ENCODE measurements at regions not wholly inside any gene's neighbourhood (a gene's known extent, or its start where the extent isn't known, plus 50 kb on each side); places are given as distances from the start of the nearest gene placed in this dataset.
"Not testable (repeated sequence)": the region's sequence is repeated elsewhere in the genome, so short reads cannot be mapped to it uniquely, and the experiment has no call there.

GRCh38 chr2:145751155-145751554 is 1231.2 kb upstream of the ZEB2 start:
- no peak overlapping the region for H3K4me3 ChIP-seq (ENCODE audit: low read length)
- peak overlapping the region; percentile 75 for H3K27ac ChIP-seq (ENCODE audit: low read length)
- no peaks in the 10 kb centered on the region for H3K27me3 ChIP-seq (ENCODE audit: control insufficient read depth, insufficient read depth)
- peaks cover 11% of the 10 kb centered on the region for H3K4me1 ChIP-seq (ENCODE audit: control insufficient read depth, insufficient read depth, low read length)
- H3K9me3 ChIP-seq (ENCODE audit: control insufficient read depth, low read length): no peaks in the 10 kb centered on the region
- peak; percentile 24 to 31 for ATAC-seq
- intact Hi-C loops (cut with DNase I): loop anchor here in 3 of 4 donors (5.0 to 10.0 kb wide), 2 partner anchors 1226 to 1234 kb away; partner anchors contain the start of gene ZEB2 (in 2 of the 3)
- DNase-seq: no peak
- 22% methylated on average over 1 of the region's 1 CpG for WGBS

- WGBS: 64% methylated on average over 4 of the region's 4 CpGs
These were observed 1230.7 kb upstream of the ZEB2 start for GRCh38 chr2:145750612-145751011.

GRCh38 chr2:145750144-145750543 is 1230.2 kb upstream of the ZEB2 start:
- Histone ChIP-seq H3K27ac (ENCODE audit: low read length) (no peak overlapping the region), H3K27me3 (ENCODE audit: control insufficient read depth, insufficient read depth) (no peaks in the 10 kb centered on the region), H3K9me3 (ENCODE audit: control insufficient read depth, low read length) (no peaks in the 10 kb centered on the region), H3K4me3 (ENCODE audit: low read length) (no peak overlapping the region), H3K4me1 (ENCODE audit: control insufficient read depth, insufficient read depth, low read length) (peaks cover 11% of the 10 kb centered on the region)
- no peak for DNase-seq
- intact Hi-C loops (cut with DNase I): loop anchor here in 3 of 4 donors (5.0 to 10.0 kb wide), 2 partner anchors 1225 to 1233 kb away; partner anchors contain the start of gene ZEB2 (in 2 of the 3)
- 23% methylated on average over 2 of the region's 2 CpGs for WGBS
- no peak for ATAC-seq

More at GRCh38 chr2:145750612-145751011, 1230.7 kb upstream of the ZEB2 start:
- Histone ChIP-seq H3K4me1 (ENCODE audit: control insufficient read depth, insufficient read depth, low read length) (peaks cover 11% of the 10 kb centered on the region), H3K4me3 (ENCODE audit: low read length) (no peak overlapping the region), H3K27ac (ENCODE audit: low read length) (no peak overlapping the region), H3K9me3 (ENCODE audit: control insufficient read depth, low read length) (no peaks in the 10 kb centered on the region), H3K27me3 (ENCODE audit: control insufficient read depth, insufficient read depth) (no peaks in the 10 kb centered on the region)
- ATAC-seq (no peak), DNase-seq (no peak)
- intact Hi-C loops (cut with DNase I): loop anchor here in 3 of 4 donors (5.0 to 10.0 kb wide), 2 partner anchors 1226 to 1233 kb away; partner anchors contain the start of gene ZEB2 (in 2 of the 3)

- DNase-seq: no peak
These were observed 1229.6 kb upstream of the ZEB2 start for GRCh38 chr2:145749556-145749955.

GRCh38 chr2:145748927-145749326 is 1229.0 kb upstream of the ZEB2 start:
- no peak overlapping the region for H3K4me3 ChIP-seq (ENCODE audit: low read length)
- no peaks in the 10 kb centered on the region for H3K9me3 ChIP-seq (ENCODE audit: control insufficient read depth, low read length)
- 20% methylated on average over 2 of the region's 2 CpGs for WGBS
- peaks cover 11% of the 10 kb centered on the region for H3K4me1 ChIP-seq (ENCODE audit: control insufficient read depth, insufficient read depth, low read length)
- intact Hi-C loops (cut with DNase I): no loop called here
- no peak overlapping the region for H3K27ac ChIP-seq (ENCODE audit: low read length)
- DNase-seq: no peak
- ATAC-seq: no peak
- no peaks in the 10 kb centered on the region for H3K27me3 ChIP-seq (ENCODE audit: control insufficient read depth, insufficient read depth)

More at GRCh38 chr2:145749556-145749955, 1229.6 kb upstream of the ZEB2 start:
- WGBS: 68% methylated on average over 1 of the region's 1 CpG
- no peak overlapping the region for H3K4me3 ChIP-seq (ENCODE audit: low read length)
- H3K27ac ChIP-seq (ENCODE audit: low read length): no peak overlapping the region
- ATAC-seq: no peak
- H3K27me3 ChIP-seq (ENCODE audit: control insufficient read depth, insufficient read depth): no peaks in the 10 kb centered on the region
- intact Hi-C loops (cut with DNase I): no loop called here
- no peaks in the 10 kb centered on the region for H3K9me3 ChIP-seq (ENCODE audit: control insufficient read depth, low read length)
- peaks cover 11% of the 10 kb centered on the region for H3K4me1 ChIP-seq (ENCODE audit: control insufficient read depth, insufficient read depth, low read length)

- ATAC-seq: no peak
- H3K4me1 ChIP-seq (ENCODE audit: control insufficient read depth, insufficient read depth, low read length): peaks cover 7% of the 10 kb centered on the region
- intact Hi-C loops (cut with DNase I): no loop called here
These were observed 1227.8 kb upstream of the ZEB2 start for GRCh38 chr2:145747715-145748114.

GRCh38 chr2:145745387-145745721 is 1225.4 kb upstream of the ZEB2 start:
- H3K27me3 ChIP-seq (ENCODE audit: control insufficient read depth, insufficient read depth); H3K27ac ChIP-seq (ENCODE audit: low read length); H3K9me3 ChIP-seq (ENCODE audit: control insufficient read depth, low read length); intact Hi-C loops (cut with DNase I); DNase-seq; H3K4me1 ChIP-seq (ENCODE audit: control insufficient read depth, insufficient read depth, low read length); ATAC-seq; H3K4me3 ChIP-seq (ENCODE audit: low read length): not testable (repeated sequence)
- WGBS: 84% methylated on average over 4 of the region's 4 CpGs

More at GRCh38 chr2:145747715-145748114, 1227.8 kb upstream of the ZEB2 start:
- DNase-seq: no peak
- no peak overlapping the region for H3K4me3 ChIP-seq (ENCODE audit: low read length)
- H3K27ac ChIP-seq (ENCODE audit: low read length): no peak overlapping the region
- H3K9me3 ChIP-seq (ENCODE audit: control insufficient read depth, low read length): no peaks in the 10 kb centered on the region
- H3K27me3 ChIP-seq (ENCODE audit: control insufficient read depth, insufficient read depth): no peaks in the 10 kb centered on the region
- 98% methylated on average over 5 of the region's 5 CpGs for WGBS

- WGBS: 72% methylated on average over 4 of the region's 4 CpGs
- Histone ChIP-seq H3K27ac (ENCODE audit: low read length) (no peak overlapping the region), H3K4me1 (ENCODE audit: control insufficient read depth, insufficient read depth, low read length) (peaks cover 2% of the 10 kb centered on the region), H3K4me3 (ENCODE audit: low read length) (no peak overlapping the region), H3K9me3 (ENCODE audit: control insufficient read depth, low read length) (no peaks in the 10 kb centered on the region), H3K27me3 (ENCODE audit: control insufficient read depth, insufficient read depth) (no peaks in the 10 kb centered on the region)
- DNase-seq: no peak
- ATAC-seq: peak in 1 of 2 donors; percentile 31
- intact Hi-C loops (cut with DNase I): no loop called here
These were observed 1224.8 kb upstream of the ZEB2 start for GRCh38 chr2:145744541-145745386.

- intact Hi-C loops (cut with DNase I): no loop called here
- Histone ChIP-seq H3K4me1 (ENCODE audit: control insufficient read depth, insufficient read depth, low read length) (peaks cover 2% of the 10 kb centered on the region), H3K9me3 (ENCODE audit: control insufficient read depth, low read length) (no peaks in the 10 kb centered on the region), H3K27ac (ENCODE audit: low read length) (no peak overlapping the region), H3K4me3 (ENCODE audit: low read length) (no peak overlapping the region), H3K27me3 (ENCODE audit: control insufficient read depth, insufficient read depth) (no peaks in the 10 kb centered on the region)
- WGBS: 80% methylated on average over 2 of the region's 2 CpGs
- ATAC-seq (no peak), DNase-seq (no peak)
These were observed 1223.1 kb upstream of the ZEB2 start for GRCh38 chr2:145743011-145743410.

GRCh38 chr2:145741636-145742035 is 1221.7 kb upstream of the ZEB2 start:
- DNase-seq (no peak), ATAC-seq (no peak)
- Histone ChIP-seq H3K9me3 (ENCODE audit: control insufficient read depth, low read length) (no peaks in the 10 kb centered on the region), H3K4me3 (ENCODE audit: low read length) (no peak overlapping the region), H3K4me1 (ENCODE audit: control insufficient read depth, insufficient read depth, low read length) (no peaks in the 10 kb centered on the region), H3K27me3 (ENCODE audit: control insufficient read depth, insufficient read depth) (no peaks in the 10 kb centered on the region), H3K27ac (ENCODE audit: low read length) (no peak overlapping the region)
- intact Hi-C loops (cut with DNase I): no loop called here
- 82% methylated on average over 1 of the region's 1 CpG for WGBS

GRCh38 chr2:145741181-145741580 is 1221.3 kb upstream of the ZEB2 start:
- Histone ChIP-seq H3K27me3 (ENCODE audit: control insufficient read depth, insufficient read depth) (no peaks in the 10 kb centered on the region), H3K9me3 (ENCODE audit: control insufficient read depth, low read length) (no peaks in the 10 kb centered on the region), H3K4me1 (ENCODE audit: control insufficient read depth, insufficient read depth, low read length) (no peaks in the 10 kb centered on the region), H3K4me3 (ENCODE audit: low read length) (no peak overlapping the region), H3K27ac (ENCODE audit: low read length) (no peak overlapping the region)
- no peak for ATAC-seq
- DNase-seq: no peak
- WGBS: 85% methylated on average over 2 of the region's 2 CpGs
- intact Hi-C loops (cut with DNase I): no loop called here
